ENCODE measurements at regions not wholly inside any gene's neighbourhood (a gene's known extent, or its start where the extent isn't known, plus 50 kb on each side); places are given as distances from the start of the nearest gene placed in this dataset.

DNA sequence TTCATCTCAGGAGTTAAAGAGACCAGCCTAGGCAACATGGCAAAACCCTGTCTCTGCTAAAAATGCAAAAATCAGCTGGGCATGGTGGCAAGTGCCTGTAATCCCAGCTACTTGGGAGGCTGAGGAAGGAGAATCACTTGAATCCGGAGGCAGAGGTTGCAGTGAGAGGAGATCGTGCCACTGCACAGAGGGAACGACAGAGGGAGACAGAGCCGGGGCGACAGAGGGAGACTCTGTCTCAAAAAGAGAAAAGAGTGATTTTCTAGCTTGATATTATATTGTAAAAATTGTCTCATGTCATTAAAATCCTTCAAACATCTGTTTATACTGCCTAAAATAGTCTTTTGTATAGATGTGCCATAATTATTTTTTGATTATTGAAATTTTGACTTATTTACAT, 225.4 kb upstream of the AGA start:
- TF ChIP-seq, protein P1, sequence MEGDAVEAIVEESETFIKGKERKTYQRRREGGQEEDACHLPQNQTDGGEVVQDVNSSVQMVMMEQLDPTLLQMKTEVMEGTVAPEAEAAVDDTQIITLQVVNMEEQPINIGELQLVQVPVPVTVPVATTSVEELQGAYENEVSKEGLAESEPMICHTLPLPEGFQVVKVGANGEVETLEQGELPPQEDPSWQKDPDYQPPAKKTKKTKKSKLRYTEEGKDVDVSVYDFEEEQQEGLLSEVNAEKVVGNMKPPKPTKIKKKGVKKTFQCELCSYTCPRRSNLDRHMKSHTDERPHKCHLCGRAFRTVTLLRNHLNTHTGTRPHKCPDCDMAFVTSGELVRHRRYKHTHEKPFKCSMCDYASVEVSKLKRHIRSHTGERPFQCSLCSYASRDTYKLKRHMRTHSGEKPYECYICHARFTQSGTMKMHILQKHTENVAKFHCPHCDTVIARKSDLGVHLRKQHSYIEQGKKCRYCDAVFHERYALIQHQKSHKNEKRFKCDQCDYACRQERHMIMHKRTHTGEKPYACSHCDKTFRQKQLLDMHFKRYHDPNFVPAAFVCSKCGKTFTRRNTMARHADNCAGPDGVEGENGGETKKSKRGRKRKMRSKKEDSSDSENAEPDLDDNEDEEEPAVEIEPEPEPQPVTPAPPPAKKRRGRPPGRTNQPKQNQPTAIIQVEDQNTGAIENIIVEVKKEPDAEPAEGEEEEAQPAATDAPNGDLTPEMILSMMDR (IDR thresholded peaks at IDR 0.05 in 2 of 3, conservative IDR thresholded peaks at IDR 0.05 in 1 of 3; ENCODE audit: borderline replicate concordance in 1 of 3, insufficient read depth in 1 of 3, low read depth in 2 of 3, low read length in 2 of 3): peak in 2 of 3 experiments; percentile 13 to 26; a peak in 2 of 6 replicates
- TF ChIP-seq, protein P2, sequence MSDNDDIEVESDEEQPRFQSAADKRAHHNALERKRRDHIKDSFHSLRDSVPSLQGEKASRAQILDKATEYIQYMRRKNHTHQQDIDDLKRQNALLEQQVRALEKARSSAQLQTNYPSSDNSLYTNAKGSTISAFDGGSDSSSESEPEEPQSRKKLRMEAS (IDR thresholded peaks at IDR 0.05): no peak
- no peak for TF ChIP-seq POLR2A (IDR thresholded peaks at IDR 0.05; ENCODE audit: borderline replicate concordance, extremely low read depth, insufficient read depth, insufficient read length)
- TF ChIP-seq SP1 (IDR thresholded peaks at IDR 0.05; ENCODE audit: low read depth): no peak
- no peak for TF ChIP-seq ZNF274 (IDR thresholded peaks at IDR 0.05; ENCODE audit: low read depth, low read length)
- no peak for TF ChIP-seq ZFX (IDR thresholded peaks at IDR 0.05)
- no peak for TF ChIP-seq YY1 (IDR thresholded peaks at IDR 0.05; ENCODE audit: extremely low read depth, insufficient replicate concordance, low read depth, low read length)
- no peak for TF ChIP-seq EZH2phosphoT487 (IDR thresholded peaks at IDR 0.05; ENCODE audit: borderline replicate concordance)
- peak; percentile 47 for TF ChIP-seq RAD21 (IDR thresholded peaks at IDR 0.05; ENCODE audit: low read depth)
- TF ChIP-seq EZH2 (IDR thresholded peaks at IDR 0.05): no peak
- no peak for TF ChIP-seq EGR1 (IDR thresholded peaks at IDR 0.05; ENCODE audit: low read depth)
- no peak for TF ChIP-seq JUND (IDR thresholded peaks at IDR 0.05)
- no peak for TF ChIP-seq SRF (IDR thresholded peaks at IDR 0.05; ENCODE audit: low read depth)
- TF ChIP-seq, protein P3, sequence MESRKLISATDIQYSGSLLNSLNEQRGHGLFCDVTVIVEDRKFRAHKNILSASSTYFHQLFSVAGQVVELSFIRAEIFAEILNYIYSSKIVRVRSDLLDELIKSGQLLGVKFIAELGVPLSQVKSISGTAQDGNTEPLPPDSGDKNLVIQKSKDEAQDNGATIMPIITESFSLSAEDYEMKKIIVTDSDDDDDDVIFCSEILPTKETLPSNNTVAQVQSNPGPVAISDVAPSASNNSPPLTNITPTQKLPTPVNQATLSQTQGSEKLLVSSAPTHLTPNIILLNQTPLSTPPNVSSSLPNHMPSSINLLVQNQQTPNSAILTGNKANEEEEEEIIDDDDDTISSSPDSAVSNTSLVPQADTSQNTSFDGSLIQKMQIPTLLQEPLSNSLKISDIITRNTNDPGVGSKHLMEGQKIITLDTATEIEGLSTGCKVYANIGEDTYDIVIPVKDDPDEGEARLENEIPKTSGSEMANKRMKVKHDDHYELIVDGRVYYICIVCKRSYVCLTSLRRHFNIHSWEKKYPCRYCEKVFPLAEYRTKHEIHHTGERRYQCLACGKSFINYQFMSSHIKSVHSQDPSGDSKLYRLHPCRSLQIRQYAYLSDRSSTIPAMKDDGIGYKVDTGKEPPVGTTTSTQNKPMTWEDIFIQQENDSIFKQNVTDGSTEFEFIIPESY (IDR thresholded peaks at IDR 0.05; ENCODE audit: extremely low read depth, insufficient replicate concordance, low read length): no peak

Measured in HCT116 (cell line).